CD4-positive, alpha-beta T cell treated with Interleukin-15 for 1 hour (primary cell): ENCODE measurements at regions not wholly inside any gene's neighbourhood (a gene's known extent, or its start where the extent isn't known, plus 50 kb on each side); places are given as distances from the start of the nearest gene placed in this dataset.
A peak's percentile ranks its signal among the peaks of the same experiment; 100 is the strongest.
"Not testable (repeated sequence)": the region's sequence is repeated elsewhere in the genome, so short reads cannot be mapped to it uniquely, and the experiment has no call there.

Experiments
- DNase-seq: peaks from one replicate; pipeline ENCODE4 v3.0.0-alpha.2; 2020

DNA sequence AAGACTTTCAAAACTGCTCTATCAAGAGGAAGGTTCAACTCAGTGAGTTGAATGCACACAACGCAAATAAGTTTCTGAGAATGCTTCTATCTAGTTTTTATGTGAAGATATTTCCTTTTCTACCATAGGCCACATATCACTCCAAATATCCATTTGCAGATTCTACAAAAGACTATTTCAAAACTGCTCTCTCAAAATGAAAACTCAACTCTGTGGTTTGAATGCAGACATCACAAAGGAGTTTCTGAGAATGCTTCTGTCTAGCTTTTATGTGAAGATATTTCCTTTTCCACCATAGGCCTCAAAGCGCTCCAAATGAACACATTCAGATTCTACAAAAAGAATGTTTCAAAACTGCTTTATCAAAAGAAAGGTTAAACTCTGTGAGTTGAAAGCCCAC lies 1093.1 kb upstream of the DEFB115 start:
- DNase-seq, result not testable (repeated sequence)

DNA sequence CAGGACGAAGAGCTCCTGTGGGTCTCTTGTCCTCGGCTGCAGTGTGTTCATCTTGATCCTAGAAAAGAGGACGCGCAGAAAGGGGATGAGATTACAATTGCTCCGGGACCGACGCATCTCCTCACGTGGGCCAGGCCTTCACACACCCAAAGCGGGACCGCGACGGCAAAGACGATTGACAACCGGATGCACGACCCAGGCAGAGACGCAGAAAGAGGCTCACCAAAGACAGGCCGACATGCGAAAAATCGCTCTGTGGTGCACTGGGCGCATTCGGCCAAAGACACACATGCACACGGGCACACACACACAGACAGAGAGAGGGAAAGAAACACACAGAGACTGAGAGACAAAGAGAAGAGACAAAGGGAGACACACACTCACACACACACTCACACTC lies 1089.9 kb upstream of the DEFB115 start:
- DNase-seq, result no peak

DNA sequence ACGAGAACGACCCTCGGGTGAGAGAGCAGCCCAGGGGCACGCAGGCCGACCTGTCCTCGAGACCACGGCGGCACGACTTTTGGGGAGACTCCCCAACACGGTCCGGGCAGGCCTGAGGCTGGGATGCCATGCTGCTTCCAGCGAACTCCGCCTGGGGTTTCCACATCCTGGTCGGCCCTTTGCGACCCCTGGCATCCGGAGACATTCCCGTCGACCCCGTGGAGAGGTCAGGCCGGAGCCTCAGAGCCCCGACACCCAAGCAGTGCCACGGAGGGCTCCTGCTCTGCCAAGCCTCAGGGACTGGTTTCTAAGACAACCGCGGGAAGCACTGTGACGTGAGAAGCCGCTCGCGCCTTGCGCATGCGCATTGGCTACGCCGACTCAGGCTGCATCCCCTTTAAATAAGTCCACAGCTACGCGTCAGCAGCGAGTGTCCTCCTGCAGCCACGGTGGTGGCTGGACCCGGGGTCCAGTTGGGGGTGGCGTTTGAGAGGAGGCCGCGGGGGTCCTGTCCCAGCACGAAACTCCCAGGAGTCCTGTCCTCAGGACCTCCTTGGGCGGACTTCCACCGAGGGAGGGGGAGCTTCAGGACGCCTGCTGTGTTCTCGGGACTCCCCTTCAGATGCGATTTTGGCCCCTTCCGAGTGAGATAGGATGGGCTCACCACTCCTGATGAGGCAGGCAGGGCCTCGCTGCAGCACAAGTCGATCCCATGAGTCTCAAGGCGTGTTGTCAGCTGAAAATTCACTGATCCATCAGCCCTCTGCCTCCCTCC lies 1089.3 kb upstream of the DEFB115 start:
- DNase-seq, result peak; percentile 31

GRCh38 chr20:30168800-30169138 lies 1088.7 kb upstream of the DEFB115 start:
- no peak for DNase-seq

DNA sequence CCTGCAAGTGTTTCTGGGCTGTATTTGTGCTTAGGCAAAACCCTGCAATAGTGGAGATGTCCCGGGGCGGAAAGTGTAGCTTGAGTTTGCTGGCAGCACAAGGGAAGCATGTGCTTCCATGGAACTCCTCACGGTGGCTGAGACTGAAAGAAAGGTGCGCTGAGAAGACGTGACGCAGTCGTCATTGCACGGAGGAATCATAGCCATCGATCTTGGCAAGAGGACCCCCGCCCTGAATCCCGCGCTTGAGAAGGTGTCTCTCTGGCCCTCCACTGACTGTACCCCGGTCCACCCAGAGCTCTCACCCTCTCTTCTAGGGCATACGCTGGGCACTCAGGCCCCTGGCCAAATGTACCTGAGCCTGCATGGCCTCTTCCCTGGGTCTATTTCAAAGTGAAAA lies 1081.8 kb upstream of the DEFB115 start:
- no peak for DNase-seq

- not testable (repeated sequence) for DNase-seq
These were observed 1074.3 kb upstream of the DEFB115 start for GRCh38 chr20:30183124-30183523.

GRCh38 chr20:30191785-30192184 lies 1065.7 kb upstream of the DEFB115 start:
- not testable (repeated sequence) for DNase-seq

GRCh38 chr20:30234477-30234876 lies 1023.0 kb upstream of the DEFB115 start:
- DNase-seq, result not testable (repeated sequence)

DNA sequence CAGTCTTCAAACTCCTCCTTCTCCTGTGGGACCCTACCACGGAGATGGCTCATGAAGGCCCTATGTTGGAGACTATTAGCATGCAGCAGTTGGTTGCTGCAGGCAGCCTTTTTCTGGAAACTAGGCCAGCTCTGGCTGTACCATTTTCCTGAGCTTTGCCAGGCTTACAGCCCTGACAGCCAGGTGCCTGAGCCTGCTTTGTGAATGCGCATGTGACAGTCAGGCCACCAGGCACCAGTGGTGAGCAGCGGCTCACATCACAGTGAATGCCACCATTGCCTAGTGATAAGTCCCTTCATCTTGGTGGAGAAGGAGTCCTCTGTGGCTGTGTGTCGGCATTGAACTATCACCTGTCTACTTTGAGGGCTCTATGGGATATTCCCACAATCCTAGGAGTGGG lies 982.4 kb upstream of the DEFB115 start:
- not testable (repeated sequence) for DNase-seq

DNA sequence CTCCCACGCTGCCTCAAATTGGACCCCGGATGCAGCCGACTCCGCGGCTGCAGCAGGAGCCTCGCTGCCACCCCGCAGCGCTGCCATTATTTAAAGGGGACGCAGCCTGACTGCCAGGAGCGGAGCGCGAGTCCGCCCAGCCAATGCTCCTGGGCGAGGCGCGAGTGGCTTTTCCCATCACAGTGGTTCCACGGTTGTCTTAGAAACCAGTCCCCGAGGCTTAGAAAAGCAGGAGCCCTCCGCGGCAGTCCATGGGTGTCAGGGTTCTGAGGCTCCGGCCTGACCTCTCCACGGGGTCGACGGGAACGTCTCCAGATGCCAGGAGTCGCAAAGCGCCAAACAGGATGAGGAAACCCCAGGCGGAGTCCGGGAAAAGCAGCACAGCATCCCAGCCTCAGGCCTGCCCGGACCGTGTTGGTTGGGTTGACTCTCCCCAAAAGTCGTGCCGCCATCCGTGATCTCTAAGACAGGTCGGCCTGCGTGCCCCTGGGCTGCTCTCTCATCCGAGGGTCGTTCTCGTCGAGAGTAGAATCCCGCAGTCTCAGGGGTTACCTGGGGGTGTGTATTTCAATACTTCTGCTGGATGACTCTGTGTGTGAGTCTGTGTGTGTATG lies 975.8 kb upstream of the DEFB115 start:
- no peak for DNase-seq

- peak; percentile 80 for DNase-seq
These were observed 973.8 kb upstream of the DEFB115 start for GRCh38 chr20:30283476-30284280.

- DNase-seq, result no peak
These were observed 973.1 kb upstream of the DEFB115 start for GRCh38 chr20:30284281-30284905.

GRCh38 chr20:30285677-30286076 lies 971.8 kb upstream of the DEFB115 start:
- DNase-seq, result no peak

DNA sequence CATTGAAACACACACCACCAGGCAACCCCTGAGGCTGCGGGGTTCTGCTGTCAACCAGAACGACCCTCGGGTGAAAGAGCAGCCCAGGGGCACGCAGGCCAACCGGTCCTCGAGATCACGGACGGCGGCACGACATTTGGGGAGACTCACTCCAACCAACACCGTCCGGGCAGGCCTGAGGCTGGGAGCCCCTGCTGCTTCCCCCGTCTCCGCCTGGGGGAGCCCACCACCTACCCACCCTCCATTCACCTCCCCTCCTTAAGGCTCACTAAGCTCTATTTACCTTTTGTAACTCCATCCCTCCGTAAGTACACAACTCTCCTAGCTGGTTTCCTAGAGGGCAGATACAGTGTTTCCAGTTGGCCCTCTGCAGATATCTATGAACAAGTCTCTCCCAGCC lies 971.3 kb upstream of the DEFB115 start:
- no peak for DNase-seq

GRCh38 chr20:30287459-30287858 lies 970.0 kb upstream of the DEFB115 start:
- DNase-seq, result not testable (repeated sequence)

DNA sequence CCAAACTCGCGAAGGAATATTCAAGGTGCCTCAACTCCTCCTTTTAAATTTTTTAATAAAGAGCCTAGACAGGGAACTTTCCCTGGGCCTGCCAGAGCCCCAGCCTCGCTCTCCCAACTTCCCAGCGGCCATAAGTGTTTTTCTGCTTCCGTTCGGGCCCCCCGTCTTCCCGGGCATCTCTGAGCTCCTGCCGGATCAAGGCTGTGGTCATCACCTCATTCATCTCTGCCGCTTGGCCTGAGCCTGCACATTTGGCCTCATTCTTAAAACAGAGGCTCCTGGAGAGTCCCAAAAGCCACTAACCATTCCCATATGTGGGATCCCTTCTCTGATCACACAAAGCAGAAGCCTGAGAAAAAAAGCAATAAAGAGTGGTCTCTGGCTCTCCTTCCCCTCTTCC lies 969.1 kb upstream of the DEFB115 start:
- no peak for DNase-seq

- not testable (repeated sequence) for DNase-seq
These were observed 968.4 kb upstream of the DEFB115 start for GRCh38 chr20:30289049-30289448.

DNA sequence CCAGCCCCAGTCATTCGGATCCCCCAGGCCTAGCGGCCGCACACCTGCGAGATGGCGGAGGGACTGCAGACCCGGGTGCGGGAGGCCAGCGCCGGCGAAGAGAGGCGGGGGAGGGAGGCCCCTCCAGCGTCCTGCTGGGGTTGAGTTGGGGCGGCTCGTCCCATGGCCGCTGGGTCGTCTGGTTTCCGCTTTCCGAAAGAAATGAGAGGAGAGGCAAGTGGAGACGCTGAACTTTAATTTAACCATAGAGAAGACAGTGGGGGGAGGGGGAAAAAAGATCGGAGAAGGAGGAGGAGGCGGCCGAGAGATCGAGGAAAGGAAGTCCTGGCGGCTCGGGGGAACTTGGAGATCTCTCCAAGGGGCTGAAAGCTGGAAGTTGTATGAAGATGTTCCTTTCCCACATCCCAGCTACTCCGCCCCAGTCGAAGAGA lies 967.7 kb upstream of the DEFB115 start:
- DNase-seq, result not testable (repeated sequence)

GRCh38 chr20:30290361-30291063 lies 967.0 kb upstream of the DEFB115 start:
- peak; percentile 27 for DNase-seq

DNA sequence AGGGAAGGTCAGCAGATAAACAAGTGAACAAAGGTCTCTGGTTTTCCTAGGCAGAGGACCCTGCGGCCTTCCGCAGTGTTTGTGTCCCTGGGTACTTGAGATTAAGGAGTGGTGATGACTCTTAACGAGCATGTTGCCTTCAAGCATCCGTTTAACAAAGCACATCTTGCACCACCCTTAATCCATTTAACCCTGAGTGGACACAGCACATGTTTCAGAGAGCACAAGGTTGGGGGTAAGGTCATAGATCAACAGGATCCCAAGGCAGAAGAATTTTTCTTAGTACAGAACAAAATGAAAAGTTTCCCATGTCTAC lies 966.4 kb upstream of the DEFB115 start:
- not testable (repeated sequence) for DNase-seq

DNA sequence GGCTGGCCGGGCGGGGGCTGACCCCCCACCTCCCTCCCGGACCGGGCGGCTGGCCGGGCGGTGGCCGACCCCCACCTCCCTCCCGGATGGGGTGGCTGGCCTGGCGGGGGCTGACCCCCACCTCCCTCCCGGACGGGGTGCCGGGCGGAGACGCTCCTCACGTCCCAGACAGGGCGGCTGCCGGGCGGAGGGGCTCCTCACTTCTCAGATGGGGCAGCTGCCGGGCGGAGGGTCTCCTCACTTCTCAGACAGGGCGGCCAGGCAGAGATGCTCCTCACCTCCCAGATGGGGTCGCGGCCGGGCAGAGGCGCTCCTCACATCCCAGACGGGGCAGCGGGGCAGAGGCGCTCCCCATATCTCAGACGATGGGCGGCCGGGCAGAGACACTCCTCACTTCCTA lies 965.8 kb upstream of the DEFB115 start:
- DNase-seq, result not testable (repeated sequence)

- not testable (repeated sequence) for DNase-seq
These were observed 962.1 kb upstream of the DEFB115 start for GRCh38 chr20:30295396-30295795.

DNA sequence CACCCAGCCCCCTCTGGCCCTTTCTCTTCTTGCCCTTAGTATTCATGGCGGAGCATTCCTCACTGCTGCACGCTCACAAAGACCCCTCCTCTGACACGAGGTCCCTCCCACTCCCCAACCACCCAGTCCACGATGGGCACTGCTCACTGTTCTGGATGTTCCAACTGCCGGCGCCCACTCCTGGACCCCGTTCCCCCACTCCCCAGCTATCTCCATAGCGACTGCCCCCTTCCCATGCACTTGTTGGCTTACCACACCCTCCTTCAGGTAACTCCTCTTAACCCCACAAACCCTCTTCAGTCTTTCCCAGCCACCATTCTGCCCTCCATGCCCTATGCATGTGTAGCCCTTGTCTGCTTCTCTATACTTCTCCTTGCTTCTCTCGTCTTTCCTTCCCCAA lies 961.5 kb upstream of the DEFB115 start:
- DNase-seq, result not testable (repeated sequence)
